ENCODE measurements at regions not wholly inside any gene's neighbourhood (a gene's known extent, or its start where the extent isn't known, plus 50 kb on each side); places are given as distances from the start of the nearest gene placed in this dataset.
"Not testable (repeated sequence)": the region's sequence is repeated elsewhere in the genome, so short reads cannot be mapped to it uniquely, and the experiment has no call there.

DNA sequence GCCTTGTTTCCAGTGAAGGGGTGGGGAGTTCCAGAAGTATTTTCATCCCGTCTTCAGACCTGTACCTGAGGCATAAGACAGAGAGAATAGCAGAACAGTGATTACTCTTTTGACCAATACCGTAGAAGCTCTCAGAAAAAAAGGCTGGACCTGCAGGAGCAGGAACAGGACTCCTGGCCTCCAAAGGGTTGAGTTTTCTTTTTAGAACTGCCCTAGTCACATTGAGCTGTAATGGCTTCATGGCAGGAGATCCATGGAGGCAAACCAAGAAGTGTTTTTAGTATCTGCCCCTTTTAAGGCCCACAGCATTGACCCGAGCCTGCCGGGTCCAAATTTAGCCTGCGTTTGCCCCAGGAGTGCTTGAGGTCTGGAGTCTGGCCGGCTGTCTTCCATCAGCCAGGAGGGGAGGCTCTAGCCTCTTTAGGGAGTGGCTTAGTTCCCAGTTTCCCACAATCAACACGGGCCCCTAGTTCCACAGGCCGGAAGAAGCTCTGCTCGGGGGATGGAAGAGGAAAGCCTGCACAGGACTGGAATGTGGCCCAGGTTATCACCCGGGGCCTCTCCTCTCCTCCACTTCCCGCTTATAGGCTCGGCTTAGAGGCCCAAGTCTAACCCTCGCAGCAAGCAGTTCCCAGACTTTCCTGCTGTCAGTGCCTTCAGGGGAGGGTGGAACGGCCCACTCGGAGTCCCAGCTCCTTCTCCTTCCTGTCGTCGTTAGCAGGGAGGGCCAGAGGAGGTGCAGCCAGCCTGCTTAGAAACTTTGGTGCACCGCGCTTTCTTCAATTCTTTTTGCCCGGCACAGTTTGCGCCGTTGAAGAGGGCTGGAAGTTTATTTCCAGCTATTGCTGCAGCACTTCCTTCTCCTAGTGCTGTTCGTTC lies 80.7 kb downstream of the C9orf152 start:
- DNase-seq: no peak

DNA sequence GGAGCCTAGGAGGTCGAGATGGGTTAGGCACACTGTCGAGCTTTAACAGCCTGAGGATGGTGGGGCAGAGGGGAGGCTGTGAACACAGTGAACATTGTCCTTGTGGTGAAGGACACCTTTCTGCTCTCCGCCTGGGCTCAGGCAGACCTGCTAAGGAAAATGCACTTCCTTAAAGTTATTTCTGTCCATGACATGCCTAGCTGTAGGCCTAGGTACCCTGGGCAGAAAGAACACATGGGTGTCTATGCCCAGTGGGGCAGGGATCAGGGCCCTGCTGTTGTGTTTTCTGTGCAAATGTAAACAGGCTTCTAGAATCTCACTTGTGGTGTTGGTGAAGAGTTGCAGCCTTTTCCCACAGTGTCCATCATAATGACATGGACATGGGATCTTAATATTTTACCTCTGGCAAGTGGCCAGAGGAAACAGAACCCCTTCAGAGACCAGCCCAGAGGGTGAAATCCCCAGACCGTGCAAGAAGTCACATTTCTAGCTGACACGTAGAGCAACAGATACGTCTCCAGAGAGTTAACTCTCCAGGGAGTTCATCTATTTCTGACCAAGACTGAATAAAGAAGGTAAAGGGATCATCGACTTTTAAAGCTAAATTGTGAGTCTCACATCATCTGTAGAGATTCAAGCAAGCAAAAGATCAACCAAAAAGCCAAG lies 79.2 kb downstream of the C9orf152 start:
- DNase-seq: no peak

DNA sequence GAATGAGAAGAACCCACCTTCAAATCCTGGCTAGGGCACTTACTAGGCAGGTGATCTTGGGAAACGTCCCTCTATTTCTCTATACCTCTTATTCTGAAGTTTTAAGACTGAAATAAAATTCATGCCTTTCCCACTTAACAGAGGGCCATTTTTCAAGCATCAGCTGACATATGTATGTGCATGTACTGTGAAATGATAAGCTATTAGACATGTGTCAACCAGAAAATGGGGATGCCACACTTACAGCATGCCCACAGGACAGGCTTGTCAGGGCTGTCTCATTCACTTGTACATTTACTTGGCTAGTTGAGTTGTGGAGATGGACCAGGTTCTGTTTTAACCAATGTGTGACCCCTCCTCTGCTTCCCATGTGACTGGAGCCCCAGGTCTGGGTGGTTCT lies 78.5 kb downstream of the C9orf152 start:
- DNase-seq: no peak

DNA sequence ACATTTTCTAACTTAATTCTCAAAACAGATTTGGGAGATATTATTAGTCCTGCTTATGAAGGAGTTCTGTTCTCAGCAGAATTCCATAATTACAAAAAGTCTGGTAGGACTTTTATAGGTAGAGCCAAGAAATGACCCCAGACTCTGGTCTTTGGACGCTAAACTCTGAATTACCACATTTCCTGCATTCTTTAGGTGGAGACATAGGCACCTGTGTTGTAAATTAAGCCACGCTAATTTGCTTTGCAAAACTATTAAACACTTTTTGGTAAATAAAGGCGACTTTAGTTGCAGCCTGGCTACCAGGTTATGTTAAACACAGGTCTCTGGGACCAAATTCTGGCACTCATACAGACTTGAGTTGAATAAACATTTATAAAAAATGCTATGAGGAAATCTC lies 77.7 kb downstream of the C9orf152 start:
- DNase-seq: no peak

- no peak for DNase-seq
Measured at GRCh38 chr9:110130791-110131416, 77.1 kb downstream of the C9orf152 start.

DNA sequence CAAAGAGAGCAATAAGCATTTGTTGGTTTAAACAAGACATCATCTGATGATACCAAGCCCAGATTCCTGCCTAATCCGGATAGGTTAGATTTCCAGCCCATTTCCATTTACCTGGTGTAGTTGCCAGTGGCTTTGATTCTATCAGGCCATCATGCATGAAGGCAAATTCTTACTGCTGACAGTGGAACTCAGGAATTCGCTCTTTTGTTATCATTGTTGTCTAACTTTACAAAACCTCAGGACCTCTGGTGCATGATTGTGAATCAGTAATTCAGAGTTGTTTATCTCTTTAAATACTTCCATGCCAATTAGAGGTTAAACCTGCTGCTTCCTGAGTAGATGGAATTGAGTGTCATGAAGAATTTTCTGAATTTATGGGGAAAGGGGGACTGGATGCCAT lies 76.5 kb downstream of the C9orf152 start:
- peak in 1 of 2 experiments; percentile 55 for DNase-seq

DNA sequence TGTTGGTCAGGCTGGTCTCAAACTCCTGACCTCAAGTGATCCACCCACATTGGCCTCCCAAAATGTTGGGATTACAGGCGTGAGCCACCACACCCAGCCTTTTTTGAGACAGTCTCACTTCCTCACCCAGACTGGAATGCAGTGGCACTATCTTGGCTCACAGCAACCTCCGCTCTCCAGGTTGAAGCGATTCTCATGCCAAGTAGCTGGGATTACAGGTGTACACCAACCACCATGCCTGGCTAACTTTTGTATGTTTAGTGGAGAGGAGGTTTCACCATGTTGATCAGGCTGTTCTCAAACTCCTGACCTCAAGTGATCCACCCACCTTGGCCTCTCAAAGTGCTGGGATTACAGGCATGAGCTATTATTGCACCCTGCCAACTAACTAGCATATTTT lies 75.4 kb downstream of the C9orf152 start:
- not testable (repeated sequence) for DNase-seq

GRCh38 chr9:110133059-110133458 lies 74.9 kb downstream of the C9orf152 start:
- no peak for DNase-seq

DNA sequence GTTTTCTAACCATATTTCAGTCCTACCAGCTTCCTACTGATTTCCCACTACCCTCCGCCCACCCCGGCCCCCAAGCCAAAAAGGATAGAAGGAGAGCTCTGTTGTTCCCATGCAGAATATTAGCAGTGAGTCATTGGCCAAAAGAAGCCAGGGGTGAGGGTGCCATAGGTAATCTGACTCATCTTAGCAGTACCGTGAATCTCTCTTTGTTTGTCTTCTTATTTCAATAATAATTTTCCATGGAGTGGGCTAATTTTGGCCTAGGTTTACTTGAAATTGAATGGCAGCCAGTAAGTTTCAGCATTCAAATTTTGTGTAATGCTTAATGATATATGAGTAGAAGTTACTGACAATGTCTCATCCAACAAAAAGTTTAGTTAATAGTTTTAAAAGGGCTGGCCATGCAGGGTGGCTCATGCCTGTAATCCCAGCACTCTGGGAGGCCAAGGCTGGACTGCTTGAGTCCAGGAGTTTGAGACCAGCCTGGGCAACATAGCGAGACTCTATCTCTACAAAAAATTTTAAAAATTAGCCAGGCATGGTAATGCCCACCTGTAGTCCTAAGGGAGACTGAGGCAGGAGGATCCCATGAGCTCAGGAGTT lies 74.2 kb downstream of the C9orf152 start:
- no peak for DNase-seq

DNA sequence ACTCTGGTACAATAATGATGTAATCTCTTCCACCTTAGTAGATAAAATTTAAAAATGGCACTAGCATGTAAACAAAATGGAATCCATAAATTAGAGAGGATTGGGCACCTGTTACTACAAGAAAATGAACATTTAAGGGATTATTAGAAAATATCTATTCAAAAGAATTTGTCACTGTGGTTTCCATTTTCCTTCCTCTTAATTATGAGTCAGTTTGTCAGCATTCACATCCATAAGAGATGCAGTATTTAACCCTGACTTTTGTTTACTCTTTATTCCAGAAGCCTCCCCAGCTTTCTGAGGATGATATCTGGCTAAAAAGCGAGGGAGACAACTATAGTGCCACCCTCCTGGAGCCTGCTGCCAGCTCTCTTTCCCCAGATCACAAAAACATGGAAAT lies 72.1 kb downstream of the C9orf152 start:
- no peak for DNase-seq

DNA sequence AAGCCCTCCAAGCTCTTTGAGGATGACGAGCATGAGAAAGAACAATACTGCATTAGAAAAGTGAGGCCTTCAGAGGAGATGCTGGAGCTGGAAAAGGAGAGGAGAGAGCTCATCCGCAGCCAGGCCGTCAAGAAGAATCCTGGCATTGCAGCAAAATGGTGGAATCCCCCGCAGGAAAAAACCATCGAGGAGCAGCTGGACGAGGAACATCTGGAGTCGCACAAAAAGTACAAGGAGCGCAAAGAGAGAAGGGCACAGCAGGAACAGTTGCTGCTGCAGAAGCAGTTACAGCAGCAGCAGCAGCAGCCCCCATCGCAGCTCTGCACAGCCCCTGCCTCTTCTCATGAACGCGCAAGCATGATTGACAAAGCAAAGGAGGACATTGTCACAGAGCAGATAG lies 71.2 kb downstream of the C9orf152 start:
- DNase-seq: no peak

DNA sequence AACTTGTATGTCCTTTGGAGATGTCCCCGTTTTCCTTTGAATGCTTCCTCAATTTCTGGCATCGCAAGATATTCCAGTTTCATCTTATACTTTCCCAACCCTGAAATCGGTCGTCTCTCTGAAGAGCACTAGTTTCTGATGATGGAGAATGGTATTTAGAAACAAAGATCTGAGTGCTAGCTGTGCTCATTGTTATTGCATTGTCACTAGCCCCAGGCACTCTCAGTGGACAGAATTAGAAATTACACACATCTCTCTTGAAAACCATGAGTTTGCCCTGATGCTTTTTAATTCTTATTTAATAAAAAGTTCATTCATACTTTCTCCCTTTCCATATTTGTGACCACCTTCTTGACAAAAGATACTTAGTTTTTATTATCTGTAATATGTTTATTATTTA lies 67.7 kb downstream of the C9orf152 start:
- DNase-seq: no peak

DNA sequence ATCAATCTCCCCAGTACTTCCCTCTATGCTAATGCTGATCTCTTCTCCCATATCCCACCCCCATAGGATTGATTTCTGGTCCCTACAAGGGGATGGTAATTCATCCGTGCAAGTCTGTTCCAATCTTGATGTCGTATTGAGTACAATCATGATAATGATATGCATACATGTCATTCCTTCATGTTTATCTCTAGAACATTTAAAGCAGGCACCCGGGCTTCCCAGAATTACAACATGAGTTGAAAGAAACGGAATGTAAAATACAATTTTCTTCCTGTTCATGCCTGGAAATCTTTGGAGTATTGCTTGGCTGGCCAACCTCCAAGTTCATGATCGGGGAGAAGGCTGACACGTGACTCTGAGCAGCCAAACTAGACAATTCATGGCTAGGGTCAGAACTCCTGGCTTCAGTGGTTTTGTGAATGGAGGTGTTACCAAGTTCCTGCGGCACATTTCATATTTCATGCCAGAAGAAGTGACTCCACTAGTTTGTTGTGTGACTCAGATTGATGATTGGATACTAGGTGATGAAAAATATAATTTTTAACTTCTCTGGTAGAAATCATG lies 66.6 kb downstream of the C9orf152 start:
- no peak for DNase-seq

GRCh38 chr9:110142253-110142652 lies 65.7 kb downstream of the C9orf152 start:
- no peak for DNase-seq

- no peak for DNase-seq
Measured at GRCh38 chr9:110142868-110143481, 65.0 kb downstream of the C9orf152 start.

DNA sequence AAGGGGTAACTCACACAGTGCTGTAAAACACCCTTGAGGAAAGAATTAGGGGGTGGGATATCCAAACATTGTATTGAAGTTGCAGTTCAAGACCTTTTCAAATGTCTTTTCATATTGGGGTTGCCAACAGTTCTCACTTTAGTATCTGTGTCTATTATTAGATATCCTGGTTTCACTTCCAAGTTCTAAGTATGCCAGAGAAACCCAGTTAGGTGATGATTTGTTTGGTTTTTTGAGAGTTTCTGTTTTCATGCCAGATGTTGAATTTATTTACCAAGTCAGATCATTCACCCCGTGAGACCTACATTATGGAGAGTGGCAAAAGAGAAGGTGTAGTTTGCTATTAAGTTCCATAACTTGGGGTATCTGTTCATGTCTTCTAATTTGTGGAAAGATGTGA lies 64.5 kb downstream of the C9orf152 start:
- DNase-seq: no peak

DNA sequence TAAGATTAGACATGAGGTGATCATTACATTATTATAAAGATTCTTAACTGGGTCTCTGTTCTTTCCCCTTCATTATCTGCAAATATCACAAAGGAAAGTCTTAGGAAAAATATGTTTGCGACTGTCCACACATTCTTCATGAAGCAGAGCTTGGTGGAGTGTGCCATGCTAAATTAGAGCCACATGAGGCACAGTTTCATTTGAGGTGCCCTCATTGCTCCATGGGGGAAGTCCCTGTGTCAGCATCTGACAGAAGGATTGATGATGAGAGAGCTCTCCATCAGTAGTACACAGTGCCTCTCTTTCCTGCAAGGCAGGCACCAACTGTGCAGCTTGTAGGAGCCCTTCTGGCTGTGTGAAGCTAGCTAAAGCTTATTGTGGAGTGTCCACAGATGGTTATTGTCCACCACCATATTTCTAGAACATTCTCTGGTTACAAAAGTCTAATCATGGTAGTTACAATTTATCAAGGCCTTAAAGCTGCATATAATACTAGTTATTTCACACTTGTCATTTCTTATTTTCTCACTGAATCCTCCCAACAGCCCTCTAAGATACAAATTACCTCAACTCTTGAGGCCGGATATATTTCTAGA lies 63.9 kb downstream of the C9orf152 start:
- DNase-seq: no peak

- DNase-seq: no peak
Measured at GRCh38 chr9:110146373-110146772, 61.6 kb downstream of the C9orf152 start.

- DNase-seq: no peak
Measured at GRCh38 chr9:110148384-110148783, 59.6 kb downstream of the C9orf152 start.

DNA sequence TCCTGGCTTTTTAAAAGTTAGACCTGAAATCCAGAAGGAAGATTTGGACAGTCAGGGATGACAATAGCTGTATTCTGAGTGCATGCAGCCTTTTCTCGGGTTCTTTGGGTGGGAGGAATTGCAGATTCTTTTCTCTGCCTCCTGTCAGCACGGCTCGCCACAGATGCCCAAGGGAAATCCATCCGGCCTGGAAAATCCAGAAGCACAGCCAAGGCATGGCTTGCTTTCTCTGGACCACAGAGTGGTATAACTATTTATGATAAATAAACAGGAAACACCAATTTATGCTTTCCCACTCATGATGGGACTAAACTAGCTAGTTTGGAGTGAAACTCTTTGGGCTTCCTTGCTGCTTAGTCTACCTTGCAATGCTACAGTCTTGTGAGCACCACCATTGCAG lies 59.1 kb downstream of the C9orf152 start:
- no peak for DNase-seq

All from SW 1271 (cell line).